Natural killer cell (primary cell): ENCODE measurements at regions not wholly inside any gene's neighbourhood (a gene's known extent, or its start where the extent isn't known, plus 50 kb on each side); places are given as distances from the start of the nearest gene placed in this dataset.

Experiments
- ATAC-seq, 3 donors: fragments of 150-1000 bp in 2 of 3; fragments of 200-7000 bp in 1 of 3; cut with Tn5 transposase; 1 replicate in 1 of 3; 2 replicates in 2 of 3; pipeline ENCODE4 v1.10.0; 2021; ENCODE audit warnings: mild to moderate bottlenecking in 2 of 3, moderate library complexity in 2 of 3
- DNase-seq, 2 donors: peaks; one replicate each; pipeline versions ENCODE4 v3.0.0 to v3.0.0-alpha.2; 2013 to 2021; ENCODE audit warnings: mixed read lengths in 1 of 2
- H3K27ac ChIP-seq: one replicate; pipeline ENCODE4 v1.5.1; 2013; ENCODE audit warnings: mild to moderate bottlenecking, low read length
- H3K27me3 ChIP-seq: one replicate; pipeline ENCODE4 v1.6.1; 2013; ENCODE audit warnings: low read length; ENCODE audit not compliant: control insufficient read depth, insufficient read depth
- H3K36me3 ChIP-seq: one replicate; pipeline ENCODE4 v1.6.1; 2013; ENCODE audit warnings: low read length; ENCODE audit not compliant: control insufficient read depth, insufficient read depth
- H3K4me1 ChIP-seq: one replicate; pipeline ENCODE4 v1.6.1; 2013; ENCODE audit warnings: low read length; ENCODE audit not compliant: control insufficient read depth, insufficient read depth
- H3K4me3 ChIP-seq: one replicate; pipeline ENCODE4 v1.5.1; 2013; ENCODE audit warnings: low read length
- H3K9me3 ChIP-seq: one replicate; pipeline ENCODE4 v1.6.1; 2013; ENCODE audit warnings: low read length; ENCODE audit not compliant: control insufficient read depth, insufficient read depth
- H3K27ac Mint-ChIP-seq, 2 donors: one replicate each; pipeline ENCODE4 v1.8.0; 2022; ENCODE audit warnings: mild to moderate bottlenecking in 2 of 2, mixed read lengths in 2 of 2, moderate library complexity in 1 of 2
- H3K27me3 Mint-ChIP-seq, 2 donors: one replicate each; pipeline ENCODE4 v1.8.0; 2022; ENCODE audit warnings: low read depth in 2 of 2, mixed read lengths in 2 of 2
- H3K36me3 Mint-ChIP-seq: one replicate; pipeline ENCODE4 v1.8.0; 2022; ENCODE audit warnings: mixed read lengths
- H3K4me1 Mint-ChIP-seq, 2 donors: one replicate each; pipeline ENCODE4 v1.8.0; 2022; ENCODE audit warnings: mixed read lengths in 2 of 2
- H3K4me3 Mint-ChIP-seq: one replicate; pipeline ENCODE4 v1.8.0; 2022; ENCODE audit warnings: mild to moderate bottlenecking, moderate library complexity, mixed read lengths
- H3K9me3 Mint-ChIP-seq, 2 donors: one replicate each; pipeline ENCODE4 v1.8.0; 2022; ENCODE audit warnings: mixed read lengths in 2 of 2
- CTCF ChIP-seq: fragments of 200-600 bp; IDR thresholded peaks from one replicate; pipeline ENCODE4 v1.8.0; 2022; ENCODE audit warnings: antibody characterized with exemption
- WGBS: methylation state at CpG from one replicate; pipeline ENCODE4 v1.1.7; 2013; ENCODE audit warnings: missing lambda C conversion rate; ENCODE audit not compliant: insufficient coverage; 5-methylcytosine and 5-hydroxymethylcytosine counted together
- intact Hi-C: fragments of 100-400 bp; cut with micrococcal nuclease; formaldehyde crosslinking; loops from one replicate; pipeline ENCODE4 v1.14.2; 2022

- Mint-ChIP-seq H3K27me3 (peaks cover 13 to 22% of the 10 kb centered on the region in 2 donors), H3K27ac (no peak overlapping the region), H3K36me3 (no peaks in the 10 kb centered on the region), H3K4me1 (no peaks in the 10 kb centered on the region), H3K9me3 (no peaks in the 10 kb centered on the region), H3K4me3 (no peak overlapping the region)
- DNase-seq (no peak), ATAC-seq (no peak)
- Histone ChIP-seq H3K27ac (no peak overlapping the region), H3K4me3 (no peak overlapping the region), H3K9me3 (peaks cover 5% of the 10 kb centered on the region), H3K27me3 (no peaks in the 10 kb centered on the region), H3K4me1 (no peaks in the 10 kb centered on the region), H3K36me3 (no peaks in the 10 kb centered on the region)
- intact Hi-C loops, result no loop called here
- no peak for TF ChIP-seq CTCF
- 85% methylated on average over 5 of the region's 6 CpGs for WGBS
Observed at GRCh38 chr5:57069115-57069835, 104.6 kb upstream of the GPBP1 start.

- intact Hi-C loops, result no loop called here
- DNase-seq, result no peak
- ATAC-seq, result no peak
- Histone ChIP-seq H3K4me3 (no peak overlapping the region), H3K36me3 (no peaks in the 10 kb centered on the region), H3K9me3 (peaks cover 5% of the 10 kb centered on the region), H3K27me3 (no peaks in the 10 kb centered on the region), H3K27ac (no peak overlapping the region), H3K4me1 (no peaks in the 10 kb centered on the region)
- no peak for TF ChIP-seq CTCF
- Mint-ChIP-seq H3K27ac (no peak overlapping the region), H3K9me3 (no peaks in the 10 kb centered on the region), H3K27me3 (peaks cover 13 to 15% of the 10 kb centered on the region in 2 donors), H3K36me3 (no peaks in the 10 kb centered on the region), H3K4me3 (no peak overlapping the region), H3K4me1 (no peaks in the 10 kb centered on the region)
- WGBS, result 66% methylated on average over 3 of the region's 3 CpGs
Observed at GRCh38 chr5:57072218-57072892, 101.5 kb upstream of the GPBP1 start.

- no peaks in the 10 kb centered on the region for H3K27me3 ChIP-seq
- TF ChIP-seq CTCF, result no peak
- H3K9me3 Mint-ChIP-seq, result no peaks in the 10 kb centered on the region
- no peaks in the 10 kb centered on the region for H3K36me3 Mint-ChIP-seq
- H3K4me1 Mint-ChIP-seq, result no peaks in the 10 kb centered on the region
- H3K27ac Mint-ChIP-seq, result no peak overlapping the region
- WGBS, result 83% methylated on average over 7 of the region's 7 CpGs
- H3K4me3 ChIP-seq, result no peak overlapping the region
- no peaks in the 10 kb centered on the region for H3K4me1 ChIP-seq
- intact Hi-C loops, result no loop called here
- DNase-seq (no peak), ATAC-seq (no peak)
- no peak overlapping the region for H3K27ac ChIP-seq
- H3K27me3 Mint-ChIP-seq, result peaks cover 7 to 8% of the 10 kb centered on the region in 2 donors
- H3K36me3 ChIP-seq, result no peaks in the 10 kb centered on the region
- H3K9me3 ChIP-seq, result no peaks in the 10 kb centered on the region
- no peak overlapping the region for H3K4me3 Mint-ChIP-seq
Observed at GRCh38 chr5:57082441-57083067, 91.3 kb upstream of the GPBP1 start.
